ENCODE measurements at regions not wholly inside any gene's neighbourhood (a gene's known extent, or its start where the extent isn't known, plus 50 kb on each side); places are given as distances from the start of the nearest gene placed in this dataset.

GRCh38 chr18:28768791-28769768, 592.1 kb upstream of the CDH2 start:
- Histone ChIP-seq H3K23me2 (ENCODE audit: insufficient read length, low read depth, low read length, poor library complexity, severe bottlenecking) (no peaks in the 10 kb centered on the region), H3K4me2 (ENCODE audit: insufficient read depth, insufficient read length, low read length) (no peak overlapping the region), H4K8ac (replicated peaks; ENCODE audit: insufficient read length, low read depth, low read length) (no peak overlapping the region), H3K27me3 (ENCODE audit: insufficient read depth, low read length) (no peaks in the 10 kb centered on the region), H3T11ph (ENCODE audit: low read length) (no peak overlapping the region), H3K4ac (ENCODE audit: low read depth, low read length) (no peak overlapping the region), H2BK120ac (ENCODE audit: low read depth, low read length, poor library complexity, severe bottlenecking) (no peak overlapping the region), H2AK5ac (ENCODE audit: insufficient read length, low read length) (no peak overlapping the region), H3K14ac (ENCODE audit: insufficient read depth, low read length) (no peak overlapping the region), H4K20me1 (ENCODE audit: control insufficient read depth, insufficient read depth, insufficient read length) (no peaks in the 10 kb centered on the region), H4K5ac (ENCODE audit: insufficient read length, low read depth, low read length) (no peak overlapping the region), H3K56ac (ENCODE audit: insufficient read length, low read depth, low read length) (no peak overlapping the region), H3K23ac (ENCODE audit: insufficient read length, low read depth, low read length) (no peak overlapping the region), H2BK20ac (ENCODE audit: low read depth, low read length, poor library complexity, severe bottlenecking) (no peak overlapping the region), H2BK15ac (ENCODE audit: low read depth, low read length) (no peak overlapping the region), H3K79me2 (ENCODE audit: insufficient read depth, low read length) (no peaks in the 10 kb centered on the region), H4K91ac (ENCODE audit: insufficient read length, low read depth, low read length) (no peak overlapping the region), H3K79me1 (ENCODE audit: insufficient read depth, low read depth, low read length, poor library complexity, severe bottlenecking) (no peaks in the 10 kb centered on the region), H3K27ac (ENCODE audit: insufficient read length, low read depth, low read length) (no peak overlapping the region), H3K4me1 (ENCODE audit: insufficient read depth, low read length) (no peaks in the 10 kb centered on the region), H2BK12ac (ENCODE audit: insufficient read length, low read depth, low read length) (no peak overlapping the region), H2AFZ (ENCODE audit: low read length) (no peak overlapping the region), H3K9ac (ENCODE audit: extremely low read depth, insufficient read length, low read length) (no peak overlapping the region), H2BK5ac (ENCODE audit: insufficient read length, low read length) (no peak overlapping the region), H3K9me3 (ENCODE audit: control insufficient read depth, low read depth, low read length) (no peaks in the 10 kb centered on the region), H3K18ac (ENCODE audit: insufficient read length, low read depth, low read length) (no peak overlapping the region)
- Mint-ChIP-seq H3K27me3 (ENCODE audit: low read depth) (no peaks in the 10 kb centered on the region), H3K4me1 (no peaks in the 10 kb centered on the region; a peak in 1 of 4 replicates), H3K27ac (no peak overlapping the region), H3K4me3 (no peak overlapping the region), H3K9me3 (no peaks in the 10 kb centered on the region), H3K36me3 (ENCODE audit: insufficient read depth in 1 of 3, low read depth in 3 of 3) (no peaks in the 10 kb centered on the region)
- WGBS (ENCODE audit: extremely low coverage, insufficient read length, low lambda C conversion rate), result no CpG with 5 or more reads among the region's 8 CpGs
- no peak for TF ChIP-seq CTCF (conservative IDR thresholded peaks at IDR 0.05)
- DNase-seq, result no peak
